WTC11 (cell line): ENCODE measurements at regions not wholly inside any gene's neighbourhood (a gene's known extent, or its start where the extent isn't known, plus 50 kb on each side); places are given as distances from the start of the nearest gene placed in this dataset.

ENCODE experiments used
- ATAC-seq: fragments of 200-7000 bp; cut with Tn5 transposase; 2 replicates; pipeline ENCODE4 v1.10.0; 2021; ENCODE audit warnings: mild to moderate bottlenecking, moderate library complexity
- CTCF ChIA-PET: fragments of 300-600 bp; sonication (Branson Sonifier 250); formaldehyde crosslinking; loops from one replicate; lab custom pipeline; 2021; ENCODE audit warnings: antibody characterized with exemption; lab: Charles Lee
- POLR2A ChIA-PET: fragments of 350-600 bp; sonication (Branson Sonifier 250); formaldehyde crosslinking; loops from one replicate; lab custom pipeline; 2021; ENCODE audit warnings: antibody characterized with exemption; lab: Charles Lee
- DNase-seq: peaks from one replicate; pipeline ENCODE4 v3.0.0; 2021; ENCODE audit warnings: low spot score
- H3K27ac Mint-ChIP-seq: 2 replicates; pipeline ENCODE4 v1.8.0; 2021; ENCODE audit warnings: mixed read lengths
- H3K27me3 Mint-ChIP-seq: 2 replicates; pipeline ENCODE4 v1.8.0; 2021; ENCODE audit warnings: low read depth, mild to moderate bottlenecking, moderate library complexity, mixed read lengths
- H3K36me3 Mint-ChIP-seq: 2 replicates; pipeline ENCODE4 v1.8.0; 2021; ENCODE audit warnings: mixed read lengths
- H3K4me1 Mint-ChIP-seq: 2 replicates; pipeline ENCODE4 v1.8.0; 2022; ENCODE audit warnings: mixed read lengths
- H3K4me3 Mint-ChIP-seq: 2 replicates; pipeline ENCODE4 v1.8.0; 2021; ENCODE audit warnings: mild to moderate bottlenecking, moderate library complexity, mixed read lengths
- H3K9me3 Mint-ChIP-seq: 2 replicates; pipeline ENCODE4 v1.8.0; 2021; ENCODE audit warnings: mixed read lengths
- ATF1 ChIP-seq: sonication (generic); formaldehyde crosslinking; IDR thresholded peaks from 2 replicates; pipeline ENCODE4 v1.8.1; 2023; ENCODE audit warnings: mild to moderate bottlenecking, moderate library complexity, missing genetic modification reagents
- CREM ChIP-seq: sonication (generic); formaldehyde crosslinking; IDR thresholded peaks from 2 replicates; pipeline ENCODE4 v1.8.1; 2022; ENCODE audit warnings: mild to moderate bottlenecking, missing genetic modification reagents, moderate library complexity
- ESRRA ChIP-seq: sonication (generic); formaldehyde crosslinking; IDR thresholded peaks from 2 replicates; pipeline ENCODE4 v1.8.1; 2022; ENCODE audit warnings: mild to moderate bottlenecking, missing genetic modification reagents, borderline replicate concordance
- HMGA2 ChIP-seq: fragments of 250-450 bp; sonication (Bioruptor Pico); IDR thresholded peaks from 2 replicates; pipeline ENCODE4 v1.4.0; 2021; ENCODE audit warnings: mild to moderate bottlenecking, moderate library complexity
- IRF2 ChIP-seq: sonication (generic); formaldehyde crosslinking; IDR thresholded peaks from 2 replicates; pipeline ENCODE4 v1.8.0; 2022; ENCODE audit warnings: low read depth, missing genetic modification reagents, borderline replicate concordance
- MXD4 ChIP-seq: fragments of 250-450 bp; sonication (Bioruptor Pico); IDR thresholded peaks from 2 replicates; pipeline ENCODE4 v1.8.0; 2021; ENCODE audit warnings: mild to moderate bottlenecking, moderate library complexity, borderline replicate concordance
- NR3C1 ChIP-seq: sonication (generic); formaldehyde crosslinking; conservative IDR thresholded peaks from 2 replicates; pipeline ENCODE4 v1.8.1; 2023; ENCODE audit warnings: low read depth, mild to moderate bottlenecking, missing genetic modification reagents
- OVOL2 ChIP-seq: fragments of 250-450 bp; sonication (Bioruptor Pico); IDR thresholded peaks from 2 replicates; pipeline ENCODE4 v1.9.0; 2021; ENCODE audit warnings: mild to moderate bottlenecking, borderline replicate concordance
- PRRX2 ChIP-seq: fragments of 250-450 bp; sonication (Bioruptor Pico); IDR thresholded peaks from 2 replicates; pipeline ENCODE4 v1.8.0; 2021; ENCODE audit warnings: mild to moderate bottlenecking
- RELA ChIP-seq: sonication (generic); formaldehyde crosslinking; IDR thresholded peaks from 2 replicates; pipeline ENCODE4 v1.8.1; 2022; ENCODE audit warnings: missing genetic modification reagents, mild to moderate bottlenecking, borderline replicate concordance
- SMAD4 ChIP-seq: sonication (generic); formaldehyde crosslinking; IDR thresholded peaks from 2 replicates; pipeline ENCODE4 v1.8.0; 2022; ENCODE audit warnings: mild to moderate bottlenecking, missing genetic modification reagents
- SOX15 ChIP-seq: fragments of 250-450 bp; sonication (Bioruptor Pico); IDR thresholded peaks from 2 replicates; pipeline ENCODE4 v1.9.0; 2021; ENCODE audit warnings: mild to moderate bottlenecking
- SP1 ChIP-seq: sonication (generic); formaldehyde crosslinking; conservative IDR thresholded peaks from 2 replicates; pipeline ENCODE4 v1.8.1; 2022; ENCODE audit warnings: missing genetic modification reagents
- TCF7 ChIP-seq: sonication (generic); formaldehyde crosslinking; IDR thresholded peaks from 2 replicates; pipeline ENCODE4 v1.8.0; 2022; ENCODE audit warnings: mild to moderate bottlenecking, low read depth, missing genetic modification reagents, moderate library complexity
- TEAD1 ChIP-seq: sonication (generic); formaldehyde crosslinking; IDR thresholded peaks from 2 replicates; pipeline ENCODE4 v1.8.0; 2022; ENCODE audit warnings: mild to moderate bottlenecking, missing genetic modification reagents
- ZNF121 ChIP-seq: sonication (generic); formaldehyde crosslinking; IDR thresholded peaks from 2 replicates; pipeline ENCODE4 v1.8.0; 2023; ENCODE audit warnings: missing genetic modification reagents
- ZNF671 ChIP-seq: fragments of 250-450 bp; sonication (Bioruptor Pico); IDR thresholded peaks from 2 replicates; pipeline ENCODE4 v1.8.0; 2021; ENCODE audit warnings: mild to moderate bottlenecking
- TF ChIP-seq, protein P1 (sequence below): sonication (generic); formaldehyde crosslinking; conservative IDR thresholded peaks from 2 replicates; pipeline ENCODE4 v1.8.1; 2023; ENCODE audit warnings: mild to moderate bottlenecking, low read depth, missing genetic modification reagents, moderate library complexity
- TF ChIP-seq, protein P2 (sequence below): sonication (generic); formaldehyde crosslinking; IDR thresholded peaks from 2 replicates; pipeline ENCODE4 v1.8.1; 2023; ENCODE audit warnings: mild to moderate bottlenecking, moderate library complexity, missing genetic modification reagents
- TF ChIP-seq, protein P3 (sequence below): sonication (generic); formaldehyde crosslinking; IDR thresholded peaks from 2 replicates; pipeline ENCODE4 v1.8.1; 2023; ENCODE audit warnings: mild to moderate bottlenecking, missing genetic modification reagents, moderate library complexity
- TF ChIP-seq, protein P4 (sequence below): fragments of 200-600 bp; IDR thresholded peaks from 2 replicates; pipeline ENCODE4 v1.8.0; 2022; ENCODE audit warnings: antibody characterized with exemption
- TF ChIP-seq, protein P5 (sequence below): sonication (generic); formaldehyde crosslinking; IDR thresholded peaks from 2 replicates; pipeline ENCODE4 v1.8.0; 2022; ENCODE audit warnings: mild to moderate bottlenecking, missing genetic modification reagents
- TF ChIP-seq, protein P6 (sequence below): sonication (generic); formaldehyde crosslinking; IDR thresholded peaks from 2 replicates; pipeline ENCODE4 v1.8.0; 2022; ENCODE audit warnings: mild to moderate bottlenecking, missing genetic modification reagents

DNA sequence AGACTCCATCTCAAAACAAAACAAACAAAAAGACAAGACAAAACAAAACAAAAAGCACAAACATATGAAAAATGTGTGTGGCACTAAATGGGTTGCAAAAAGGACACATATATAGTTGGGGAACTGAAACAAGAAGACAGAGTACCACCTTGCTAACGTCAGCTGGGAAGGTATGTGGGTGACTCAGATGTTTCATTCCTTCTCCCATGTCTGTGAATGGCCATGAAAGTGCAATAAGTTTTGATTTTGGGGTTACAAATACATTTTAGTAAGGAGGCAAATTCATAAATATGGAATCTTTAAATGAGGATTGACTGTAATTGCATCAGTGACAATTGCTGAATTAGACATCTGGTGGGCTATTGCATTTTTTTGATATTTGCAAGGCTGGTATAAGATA, 81.6 kb upstream of the KLF4 start:
- CTCF ChIA-PET: no interaction called here
- POLR2A ChIA-PET: no interaction called here
- H3K27me3 Mint-ChIP-seq: no peaks in the 10 kb centered on the region
- no peak for ATAC-seq
- H3K4me3 Mint-ChIP-seq: no peak overlapping the region
- no peak overlapping the region for H3K27ac Mint-ChIP-seq
- H3K4me1 Mint-ChIP-seq: no peaks in the 10 kb centered on the region
- no peak for TF ChIP-seq ATF1 (CRISPR knock-in tag)
- TF ChIP-seq TEAD1 (CRISPR knock-in tag): no peak
- no peak for TF ChIP-seq PRRX2 (CRISPR knock-in tag)
- TF ChIP-seq ESRRA (CRISPR knock-in tag): no peak
- no peak for TF ChIP-seq SMAD4 (CRISPR knock-in tag)
- TF ChIP-seq NR3C1 (CRISPR knock-in tag): no peak
- no peak for TF ChIP-seq SP1
- TF ChIP-seq, protein P1, sequence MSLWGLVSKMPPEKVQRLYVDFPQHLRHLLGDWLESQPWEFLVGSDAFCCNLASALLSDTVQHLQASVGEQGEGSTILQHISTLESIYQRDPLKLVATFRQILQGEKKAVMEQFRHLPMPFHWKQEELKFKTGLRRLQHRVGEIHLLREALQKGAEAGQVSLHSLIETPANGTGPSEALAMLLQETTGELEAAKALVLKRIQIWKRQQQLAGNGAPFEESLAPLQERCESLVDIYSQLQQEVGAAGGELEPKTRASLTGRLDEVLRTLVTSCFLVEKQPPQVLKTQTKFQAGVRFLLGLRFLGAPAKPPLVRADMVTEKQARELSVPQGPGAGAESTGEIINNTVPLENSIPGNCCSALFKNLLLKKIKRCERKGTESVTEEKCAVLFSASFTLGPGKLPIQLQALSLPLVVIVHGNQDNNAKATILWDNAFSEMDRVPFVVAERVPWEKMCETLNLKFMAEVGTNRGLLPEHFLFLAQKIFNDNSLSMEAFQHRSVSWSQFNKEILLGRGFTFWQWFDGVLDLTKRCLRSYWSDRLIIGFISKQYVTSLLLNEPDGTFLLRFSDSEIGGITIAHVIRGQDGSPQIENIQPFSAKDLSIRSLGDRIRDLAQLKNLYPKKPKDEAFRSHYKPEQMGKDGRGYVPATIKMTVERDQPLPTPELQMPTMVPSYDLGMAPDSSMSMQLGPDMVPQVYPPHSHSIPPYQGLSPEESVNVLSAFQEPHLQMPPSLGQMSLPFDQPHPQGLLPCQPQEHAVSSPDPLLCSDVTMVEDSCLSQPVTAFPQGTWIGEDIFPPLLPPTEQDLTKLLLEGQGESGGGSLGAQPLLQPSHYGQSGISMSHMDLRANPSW: no peak
- no peak for TF ChIP-seq RELA (CRISPR knock-in tag)
- TF ChIP-seq, protein P2, sequence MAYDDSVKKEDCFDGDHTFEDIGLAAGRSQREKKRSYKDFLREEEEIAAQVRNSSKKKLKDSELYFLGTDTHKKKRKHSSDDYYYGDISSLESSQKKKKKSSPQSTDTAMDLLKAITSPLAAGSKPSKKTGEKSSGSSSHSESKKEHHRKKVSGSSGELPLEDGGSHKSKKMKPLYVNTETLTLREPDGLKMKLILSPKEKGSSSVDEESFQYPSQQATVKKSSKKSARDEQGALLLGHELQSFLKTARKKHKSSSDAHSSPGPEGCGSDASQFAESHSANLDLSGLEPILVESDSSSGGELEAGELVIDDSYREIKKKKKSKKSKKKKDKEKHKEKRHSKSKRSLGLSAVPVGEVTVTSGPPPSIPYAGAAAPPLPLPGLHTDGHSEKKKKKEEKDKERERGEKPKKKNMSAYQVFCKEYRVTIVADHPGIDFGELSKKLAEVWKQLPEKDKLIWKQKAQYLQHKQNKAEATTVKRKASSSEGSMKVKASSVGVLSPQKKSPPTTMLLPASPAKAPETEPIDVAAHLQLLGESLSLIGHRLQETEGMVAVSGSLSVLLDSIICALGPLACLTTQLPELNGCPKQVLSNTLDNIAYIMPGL (CRISPR knock-in tag): no peak
- TF ChIP-seq ZNF671 (CRISPR knock-in tag): no peak
- no peak for TF ChIP-seq IRF2
- TF ChIP-seq, protein P3, sequence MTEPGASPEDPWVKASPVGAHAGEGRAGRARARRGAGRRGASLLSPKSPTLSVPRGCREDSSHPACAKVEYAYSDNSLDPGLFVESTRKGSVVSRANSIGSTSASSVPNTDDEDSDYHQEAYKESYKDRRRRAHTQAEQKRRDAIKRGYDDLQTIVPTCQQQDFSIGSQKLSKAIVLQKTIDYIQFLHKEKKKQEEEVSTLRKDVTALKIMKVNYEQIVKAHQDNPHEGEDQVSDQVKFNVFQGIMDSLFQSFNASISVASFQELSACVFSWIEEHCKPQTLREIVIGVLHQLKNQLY: no peak
- TF ChIP-seq, protein P4, sequence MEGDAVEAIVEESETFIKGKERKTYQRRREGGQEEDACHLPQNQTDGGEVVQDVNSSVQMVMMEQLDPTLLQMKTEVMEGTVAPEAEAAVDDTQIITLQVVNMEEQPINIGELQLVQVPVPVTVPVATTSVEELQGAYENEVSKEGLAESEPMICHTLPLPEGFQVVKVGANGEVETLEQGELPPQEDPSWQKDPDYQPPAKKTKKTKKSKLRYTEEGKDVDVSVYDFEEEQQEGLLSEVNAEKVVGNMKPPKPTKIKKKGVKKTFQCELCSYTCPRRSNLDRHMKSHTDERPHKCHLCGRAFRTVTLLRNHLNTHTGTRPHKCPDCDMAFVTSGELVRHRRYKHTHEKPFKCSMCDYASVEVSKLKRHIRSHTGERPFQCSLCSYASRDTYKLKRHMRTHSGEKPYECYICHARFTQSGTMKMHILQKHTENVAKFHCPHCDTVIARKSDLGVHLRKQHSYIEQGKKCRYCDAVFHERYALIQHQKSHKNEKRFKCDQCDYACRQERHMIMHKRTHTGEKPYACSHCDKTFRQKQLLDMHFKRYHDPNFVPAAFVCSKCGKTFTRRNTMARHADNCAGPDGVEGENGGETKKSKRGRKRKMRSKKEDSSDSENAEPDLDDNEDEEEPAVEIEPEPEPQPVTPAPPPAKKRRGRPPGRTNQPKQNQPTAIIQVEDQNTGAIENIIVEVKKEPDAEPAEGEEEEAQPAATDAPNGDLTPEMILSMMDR: no peak
- no peak for TF ChIP-seq TCF7 (CRISPR knock-in tag)
- TF ChIP-seq, protein P5, sequence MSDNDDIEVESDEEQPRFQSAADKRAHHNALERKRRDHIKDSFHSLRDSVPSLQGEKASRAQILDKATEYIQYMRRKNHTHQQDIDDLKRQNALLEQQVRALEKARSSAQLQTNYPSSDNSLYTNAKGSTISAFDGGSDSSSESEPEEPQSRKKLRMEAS: no peak
- TF ChIP-seq SOX15 (CRISPR knock-in tag): no peak
- no peak for TF ChIP-seq CREM (CRISPR knock-in tag)
- no peak for TF ChIP-seq MXD4 (CRISPR knock-in tag)
- no peak for DNase-seq
- H3K36me3 Mint-ChIP-seq: no peaks in the 10 kb centered on the region
- no peaks in the 10 kb centered on the region for H3K9me3 Mint-ChIP-seq

DNA sequence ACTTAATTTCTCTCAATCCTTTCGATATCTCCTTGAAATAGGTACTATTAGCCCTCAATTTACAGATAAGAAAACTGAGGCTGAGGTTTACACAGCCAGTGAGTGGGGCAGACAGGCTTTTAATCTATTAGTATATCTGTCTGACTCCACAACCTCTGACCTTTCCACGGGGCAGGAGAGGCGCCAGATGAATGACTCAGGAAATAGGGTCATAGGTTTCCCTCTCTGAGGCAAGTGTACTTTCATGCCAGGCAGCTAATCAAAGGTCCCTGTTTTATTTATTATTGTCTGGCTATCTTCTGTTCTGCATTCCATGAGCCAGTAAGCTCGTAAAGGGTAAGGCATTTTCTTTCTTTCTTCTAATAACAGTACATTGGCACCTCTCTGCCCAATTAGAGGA, 79.6 kb upstream of the KLF4 start:
- no peaks in the 10 kb centered on the region; the same call in 1 of the 2 replicates for H3K4me1 Mint-ChIP-seq
- DNase-seq (no peak), ATAC-seq (no peak)
- ChIA-PET POLR2A (no interaction called here), CTCF (no interaction called here)
- H3K4me3 Mint-ChIP-seq: no peak overlapping the region
- H3K36me3 Mint-ChIP-seq: no peaks in the 10 kb centered on the region
- no peaks in the 10 kb centered on the region for H3K27me3 Mint-ChIP-seq
- H3K9me3 Mint-ChIP-seq: no peaks in the 10 kb centered on the region
- no peak overlapping the region for H3K27ac Mint-ChIP-seq
- TF ChIP-seq ZNF121 (CRISPR knock-in tag) (no peak), MXD4 (CRISPR knock-in tag) (no peak), HMGA2 (no peak), OVOL2 (CRISPR knock-in tag) (no peak), IRF2 (no peak)
- TF ChIP-seq, protein P4: no peak
- TF ChIP-seq, protein P6, sequence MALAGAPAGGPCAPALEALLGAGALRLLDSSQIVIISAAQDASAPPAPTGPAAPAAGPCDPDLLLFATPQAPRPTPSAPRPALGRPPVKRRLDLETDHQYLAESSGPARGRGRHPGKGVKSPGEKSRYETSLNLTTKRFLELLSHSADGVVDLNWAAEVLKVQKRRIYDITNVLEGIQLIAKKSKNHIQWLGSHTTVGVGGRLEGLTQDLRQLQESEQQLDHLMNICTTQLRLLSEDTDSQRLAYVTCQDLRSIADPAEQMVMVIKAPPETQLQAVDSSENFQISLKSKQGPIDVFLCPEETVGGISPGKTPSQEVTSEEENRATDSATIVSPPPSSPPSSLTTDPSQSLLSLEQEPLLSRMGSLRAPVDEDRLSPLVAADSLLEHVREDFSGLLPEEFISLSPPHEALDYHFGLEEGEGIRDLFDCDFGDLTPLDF: no peak
